ENCODE measurements at regions not wholly inside any gene's neighbourhood (a gene's known extent, or its start where the extent isn't known, plus 50 kb on each side); places are given as distances from the start of the nearest gene placed in this dataset.

DNA sequence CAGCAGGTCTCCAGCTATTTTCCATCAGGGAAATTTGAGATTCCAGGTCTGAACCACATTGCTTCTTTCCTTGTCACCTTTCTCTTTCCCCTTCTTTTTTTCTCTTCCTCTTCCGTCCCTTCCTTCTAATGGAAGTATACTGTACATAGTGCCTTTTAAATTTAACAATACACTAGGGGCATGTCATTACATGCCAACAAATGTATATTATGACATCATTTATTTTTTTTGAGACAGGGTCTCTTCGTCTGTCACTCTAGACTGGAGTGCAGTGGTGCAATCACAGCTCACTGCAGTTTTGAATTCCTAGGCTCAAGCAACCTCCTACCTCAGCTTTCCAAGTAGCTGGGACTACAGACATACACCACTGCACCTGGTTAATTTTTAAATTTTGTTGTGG, 148.9 kb downstream of the SUDS3 start:
- Histone ChIP-seq H2AFZ (ENCODE audit: low read length) (no peak overlapping the region), H4K8ac (ENCODE audit: extremely low read depth, insufficient read depth, low read length) (no peak overlapping the region), H3K4me3 (ENCODE audit: extremely low read depth in 1 of 4, insufficient read depth in 2 of 4, low read depth in 3 of 4, low read length in 4 of 4) (no peak overlapping the region), H3K9me3 (ENCODE audit: insufficient read depth in 2 of 2, low read depth in 1 of 2, low read length in 1 of 2) (no peaks in the 10 kb centered on the region), H3K27ac (ENCODE audit: low read depth, low read length) (no peak overlapping the region), H3K56ac (replicated peaks; ENCODE audit: insufficient read length, low read depth, low read length) (no peak overlapping the region), H4K5ac (ENCODE audit: insufficient read length, low read depth, low read length) (no peak overlapping the region), H2BK120ac (replicated peaks; ENCODE audit: low read depth, low read length) (no peak overlapping the region), H3K79me1 (ENCODE audit: low read depth, low read length) (no peaks in the 10 kb centered on the region), H3K23me2 (ENCODE audit: low read depth, low read length) (no peaks in the 10 kb centered on the region), H3K4ac (replicated peaks; ENCODE audit: insufficient read length, low read depth, low read length) (no peak overlapping the region), H3K79me2 (ENCODE audit: control insufficient read depth in 1 of 2, insufficient read depth in 2 of 2, low read length in 2 of 2) (no peaks in the 10 kb centered on the region), H2BK12ac (ENCODE audit: low read depth, low read length) (no peak overlapping the region), H3K27me3 (replicated peaks in 1 of 4; ENCODE audit: control insufficient read depth in 3 of 4, extremely low read depth in 1 of 4, insufficient read depth in 3 of 4, low read length in 3 of 4) (no peaks in the 10 kb centered on the region), H3K23ac (ENCODE audit: insufficient read length) (no peak overlapping the region), H3K4me2 (ENCODE audit: insufficient read depth in 1 of 2, low read depth in 2 of 2, low read length in 2 of 2) (no peak overlapping the region), H2AK5ac (ENCODE audit: low read depth, low read length) (no peak overlapping the region), H2BK20ac (ENCODE audit: low read length) (no peak overlapping the region), H3K14ac (ENCODE audit: insufficient read length) (no peak overlapping the region), H3K36me3 (ENCODE audit: control insufficient read depth in 2 of 4, insufficient read depth in 4 of 4, low read length in 3 of 4) (no peaks in the 10 kb centered on the region), H2BK15ac (ENCODE audit: low read length) (no peak overlapping the region), H4K20me1 (replicated peaks in 1 of 2; ENCODE audit: control insufficient read depth in 1 of 2, insufficient read depth in 2 of 2, low read length in 2 of 2) (no peaks in the 10 kb centered on the region), H3K18ac (ENCODE audit: extremely low read depth, low read length) (no peak overlapping the region), H3K9ac (replicated peaks in 1 of 4; ENCODE audit: extremely low read depth in 1 of 4, low read depth in 3 of 4, low read length in 3 of 4) (no peak overlapping the region), H2BK5ac (ENCODE audit: low read depth, low read length) (no peak overlapping the region), H4K91ac (replicated peaks; ENCODE audit: insufficient read length, low read length) (no peak overlapping the region), H3K4me1 (replicated peaks in 1 of 4; ENCODE audit: control insufficient read depth in 3 of 4, insufficient read depth in 4 of 4, low read length in 3 of 4) (no peaks in the 10 kb centered on the region; a peak in 1 of 7 replicates)
- POLR2A ChIA-PET (ENCODE audit: partially characterized antibody) = no interaction called here
- CTCF ChIA-PET (ENCODE audit: partially characterized antibody) = no interaction called here
- DNase-seq (ENCODE audit: low read depth in 1 of 2, low spot score in 2 of 2) (no peak), FAIRE-seq (no peak)
- 82% methylated on average over 2 of the region's 2 CpGs; no CpG with 5 or more reads in 1 of the 2 experiments for WGBS, 2 experiments (ENCODE audit: extremely low coverage in 1 of 2, insufficient coverage in 1 of 2, insufficient read length in 1 of 2, insufficient replicate concordance in 2 of 2, low coverage in 1 of 2, low lambda C conversion rate in 2 of 2, missing lambda C conversion rate in 1 of 2)
- TF ChIP-seq MAFK (IDR thresholded peaks at IDR 0.05; ENCODE audit: low read depth, low read length) = no peak
- no peak for TF ChIP-seq EP300 (IDR thresholded peaks at IDR 0.05; ENCODE audit: borderline replicate concordance in 1 of 2, low read depth in 2 of 2, low read length in 2 of 2)
- TF ChIP-seq TBP (IDR thresholded peaks at IDR 0.05; ENCODE audit: low read depth, low read length) = no peak
- TF ChIP-seq SRF (IDR thresholded peaks at IDR 0.05; ENCODE audit: low read depth, low read length) = no peak
- TF ChIP-seq, protein P1, sequence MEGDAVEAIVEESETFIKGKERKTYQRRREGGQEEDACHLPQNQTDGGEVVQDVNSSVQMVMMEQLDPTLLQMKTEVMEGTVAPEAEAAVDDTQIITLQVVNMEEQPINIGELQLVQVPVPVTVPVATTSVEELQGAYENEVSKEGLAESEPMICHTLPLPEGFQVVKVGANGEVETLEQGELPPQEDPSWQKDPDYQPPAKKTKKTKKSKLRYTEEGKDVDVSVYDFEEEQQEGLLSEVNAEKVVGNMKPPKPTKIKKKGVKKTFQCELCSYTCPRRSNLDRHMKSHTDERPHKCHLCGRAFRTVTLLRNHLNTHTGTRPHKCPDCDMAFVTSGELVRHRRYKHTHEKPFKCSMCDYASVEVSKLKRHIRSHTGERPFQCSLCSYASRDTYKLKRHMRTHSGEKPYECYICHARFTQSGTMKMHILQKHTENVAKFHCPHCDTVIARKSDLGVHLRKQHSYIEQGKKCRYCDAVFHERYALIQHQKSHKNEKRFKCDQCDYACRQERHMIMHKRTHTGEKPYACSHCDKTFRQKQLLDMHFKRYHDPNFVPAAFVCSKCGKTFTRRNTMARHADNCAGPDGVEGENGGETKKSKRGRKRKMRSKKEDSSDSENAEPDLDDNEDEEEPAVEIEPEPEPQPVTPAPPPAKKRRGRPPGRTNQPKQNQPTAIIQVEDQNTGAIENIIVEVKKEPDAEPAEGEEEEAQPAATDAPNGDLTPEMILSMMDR (IDR thresholded peaks at IDR 0.05; ENCODE audit: control extremely low read depth in 1 of 3, insufficient read depth in 1 of 3, low read depth in 1 of 3, low read length in 3 of 3) = no peak
